Uterus (tissue), 2 donors: ENCODE measurements at regions not wholly inside any gene's neighbourhood (a gene's known extent, or its start where the extent isn't known, plus 50 kb on each side); places are given as distances from the start of the nearest gene placed in this dataset.

Experiments
- POLR2A ChIP-seq, 2 donors: fragments of 450-650 bp; IDR thresholded peaks; one replicate each; pipeline ENCODE4 v1.6.1; 2016; ENCODE audit warnings: antibody characterized with exemption in 2 of 2, mild to moderate bottlenecking in 1 of 2, moderate library complexity in 1 of 2
- TF ChIP-seq, protein P1 (sequence below), 4 experiments: fragments of 200-600 bp in 2 of 4; fragments of 450-650 bp in 2 of 4; sonication (generic) in 2 of 4; IDR thresholded peaks; one replicate each; pipeline ENCODE4 v1.5.1; 2016 to 2019; ENCODE audit warnings: antibody characterized with exemption in 4 of 4, mild to moderate bottlenecking in 2 of 4, moderate library complexity in 1 of 4

DNA sequence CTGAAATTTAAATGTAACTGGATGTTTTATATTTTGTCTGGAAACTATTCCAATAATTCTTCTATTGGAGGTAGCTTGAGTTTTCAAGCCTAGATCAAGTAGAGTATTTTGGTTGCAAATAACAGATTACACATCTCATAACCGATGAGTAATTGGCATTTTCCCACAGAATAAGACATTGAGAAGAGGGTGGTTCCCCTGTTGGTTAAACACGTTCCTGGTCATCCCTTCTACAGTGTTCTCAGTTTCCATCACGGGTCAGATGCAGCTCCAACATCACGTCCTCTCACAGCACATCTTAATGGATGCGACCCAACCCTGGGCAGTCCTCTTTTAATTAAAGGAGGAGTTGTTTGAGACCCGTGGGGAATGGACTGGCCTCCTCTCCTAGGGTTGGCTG, 149.0 kb upstream of the ZNF516 start:
- TF ChIP-seq, protein P1, sequence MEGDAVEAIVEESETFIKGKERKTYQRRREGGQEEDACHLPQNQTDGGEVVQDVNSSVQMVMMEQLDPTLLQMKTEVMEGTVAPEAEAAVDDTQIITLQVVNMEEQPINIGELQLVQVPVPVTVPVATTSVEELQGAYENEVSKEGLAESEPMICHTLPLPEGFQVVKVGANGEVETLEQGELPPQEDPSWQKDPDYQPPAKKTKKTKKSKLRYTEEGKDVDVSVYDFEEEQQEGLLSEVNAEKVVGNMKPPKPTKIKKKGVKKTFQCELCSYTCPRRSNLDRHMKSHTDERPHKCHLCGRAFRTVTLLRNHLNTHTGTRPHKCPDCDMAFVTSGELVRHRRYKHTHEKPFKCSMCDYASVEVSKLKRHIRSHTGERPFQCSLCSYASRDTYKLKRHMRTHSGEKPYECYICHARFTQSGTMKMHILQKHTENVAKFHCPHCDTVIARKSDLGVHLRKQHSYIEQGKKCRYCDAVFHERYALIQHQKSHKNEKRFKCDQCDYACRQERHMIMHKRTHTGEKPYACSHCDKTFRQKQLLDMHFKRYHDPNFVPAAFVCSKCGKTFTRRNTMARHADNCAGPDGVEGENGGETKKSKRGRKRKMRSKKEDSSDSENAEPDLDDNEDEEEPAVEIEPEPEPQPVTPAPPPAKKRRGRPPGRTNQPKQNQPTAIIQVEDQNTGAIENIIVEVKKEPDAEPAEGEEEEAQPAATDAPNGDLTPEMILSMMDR (IDR thresholded peaks at IDR 0.05), result no peak
- TF ChIP-seq POLR2A (IDR thresholded peaks at IDR 0.05), result no peak
